Heart left ventricle (tissue), 13 donors: ENCODE measurements at regions not wholly inside any gene's neighbourhood (a gene's known extent, or its start where the extent isn't known, plus 50 kb on each side); places are given as distances from the start of the nearest gene placed in this dataset.

ENCODE experiments used
- POLR2A ChIP-seq, 2 donors: fragments of 450-650 bp; IDR thresholded peaks; one replicate each; pipeline ENCODE4 v1.6.1; 2017; ENCODE audit warnings: antibody characterized with exemption in 2 of 2, mild to moderate bottlenecking in 2 of 2, moderate library complexity in 2 of 2
- TF ChIP-seq, protein P1 (sequence below), 12 donors: fragments of 200-600 bp; sonication (generic) in 4 of 12; IDR thresholded peaks; one replicate each; pipeline versions ENCODE4 v1.5.0 to v1.8.0; 2018 to 2022; ENCODE audit warnings: antibody characterized with exemption in 12 of 12, mild to moderate bottlenecking in 5 of 12
- donor health status: ischemic (EF 13 %, LVEDD 7.1; RV severe dilation, severe dysfunction).
- donor health status: DM: no; HTN: yes; CAD: no.
- donor health status: DM: no; HTN: no; CAD: no.
- donor health status: ischemic (EF 25% LVEDD 6.9; RV normal size, moderate dysfunction).
- donor health status: ischemic (EF 25% LVEDD 5.7; RV mildly dilated, moderate dysfunction).
- donor health status: ischemic (EF 35%, LVEDD 5.7; RV mildly dilated, moderate dysfunction).
- donor health status: nonischemic (EF 11% LVEDD 7.7; RV severe dilation, severe dysfunction).
- donor health status: DM: yes; HTN: yes; CAD: no.
- donor health status: PGD.
- donor health status: ischemic (EF 29% LVEDD 5.4; RV normal size, mild dysfunction).
- donor health status: nonischemic (EF 23%, LVEDD 6.1; RV moderate dilation, normal function).

DNA sequence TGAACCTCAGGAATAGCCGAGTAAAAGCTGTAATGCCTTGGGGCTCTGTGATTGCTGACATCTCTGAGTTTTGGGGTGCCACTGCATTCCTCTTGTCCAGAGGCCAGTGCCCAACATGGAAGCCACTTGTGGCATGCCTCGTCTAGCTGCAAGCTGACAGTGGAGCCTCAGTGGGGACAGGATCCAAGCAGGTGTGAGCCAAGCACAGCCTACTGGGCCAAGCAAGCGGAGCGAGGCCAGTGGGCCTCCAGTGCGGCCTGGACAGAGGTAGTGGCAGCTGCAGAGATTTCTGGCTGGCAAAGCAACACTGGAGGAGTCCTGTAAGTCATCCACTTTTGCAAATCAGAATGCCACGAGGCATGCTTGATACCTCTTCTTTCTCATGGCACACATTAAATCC is 1038.2 kb upstream of the CNTN5 start:
- no peak for TF ChIP-seq POLR2A (IDR thresholded peaks at IDR 0.05)
- TF ChIP-seq, protein P1, sequence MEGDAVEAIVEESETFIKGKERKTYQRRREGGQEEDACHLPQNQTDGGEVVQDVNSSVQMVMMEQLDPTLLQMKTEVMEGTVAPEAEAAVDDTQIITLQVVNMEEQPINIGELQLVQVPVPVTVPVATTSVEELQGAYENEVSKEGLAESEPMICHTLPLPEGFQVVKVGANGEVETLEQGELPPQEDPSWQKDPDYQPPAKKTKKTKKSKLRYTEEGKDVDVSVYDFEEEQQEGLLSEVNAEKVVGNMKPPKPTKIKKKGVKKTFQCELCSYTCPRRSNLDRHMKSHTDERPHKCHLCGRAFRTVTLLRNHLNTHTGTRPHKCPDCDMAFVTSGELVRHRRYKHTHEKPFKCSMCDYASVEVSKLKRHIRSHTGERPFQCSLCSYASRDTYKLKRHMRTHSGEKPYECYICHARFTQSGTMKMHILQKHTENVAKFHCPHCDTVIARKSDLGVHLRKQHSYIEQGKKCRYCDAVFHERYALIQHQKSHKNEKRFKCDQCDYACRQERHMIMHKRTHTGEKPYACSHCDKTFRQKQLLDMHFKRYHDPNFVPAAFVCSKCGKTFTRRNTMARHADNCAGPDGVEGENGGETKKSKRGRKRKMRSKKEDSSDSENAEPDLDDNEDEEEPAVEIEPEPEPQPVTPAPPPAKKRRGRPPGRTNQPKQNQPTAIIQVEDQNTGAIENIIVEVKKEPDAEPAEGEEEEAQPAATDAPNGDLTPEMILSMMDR (IDR thresholded peaks at IDR 0.05), result no peak
